GM20000 (cell line): ENCODE measurements at regions not wholly inside any gene's neighbourhood (a gene's known extent, or its start where the extent isn't known, plus 50 kb on each side); places are given as distances from the start of the nearest gene placed in this dataset.

Source experiments
- DNase-seq: peaks from one replicate; pipeline ENCODE4 v3.0.0; 2012; ENCODE audit warnings: low spot score
- TF ChIP-seq, protein P1 (sequence below): IDR thresholded peaks from 2 replicates; pipeline ENCODE4 v1.5.1; 2012; ENCODE audit warnings: mild to moderate bottlenecking, control low read depth; ENCODE audit errors: extremely low read depth, missing control alignments

DNA sequence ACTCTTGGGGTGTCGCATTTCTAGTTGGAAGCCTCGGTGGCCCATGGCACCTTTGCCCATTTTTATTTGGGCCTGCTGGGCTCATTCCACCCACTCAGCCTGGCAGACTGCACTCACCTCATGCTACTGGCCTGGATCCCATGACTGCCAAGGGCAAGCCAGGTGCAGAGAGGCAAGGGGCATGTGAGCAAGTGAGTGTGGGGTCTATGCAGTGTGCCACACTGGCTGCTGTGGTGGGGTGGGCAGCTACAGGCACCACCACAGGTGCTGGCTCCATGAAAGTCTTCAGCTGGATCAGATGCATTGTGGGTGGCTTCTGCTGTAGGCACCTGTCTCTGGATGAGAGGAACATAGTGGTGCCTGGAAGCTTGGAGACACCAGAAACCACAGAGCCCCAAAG is 220.8 kb downstream of the POLR1F start:
- DNase-seq: no peak
- TF ChIP-seq, protein P1, sequence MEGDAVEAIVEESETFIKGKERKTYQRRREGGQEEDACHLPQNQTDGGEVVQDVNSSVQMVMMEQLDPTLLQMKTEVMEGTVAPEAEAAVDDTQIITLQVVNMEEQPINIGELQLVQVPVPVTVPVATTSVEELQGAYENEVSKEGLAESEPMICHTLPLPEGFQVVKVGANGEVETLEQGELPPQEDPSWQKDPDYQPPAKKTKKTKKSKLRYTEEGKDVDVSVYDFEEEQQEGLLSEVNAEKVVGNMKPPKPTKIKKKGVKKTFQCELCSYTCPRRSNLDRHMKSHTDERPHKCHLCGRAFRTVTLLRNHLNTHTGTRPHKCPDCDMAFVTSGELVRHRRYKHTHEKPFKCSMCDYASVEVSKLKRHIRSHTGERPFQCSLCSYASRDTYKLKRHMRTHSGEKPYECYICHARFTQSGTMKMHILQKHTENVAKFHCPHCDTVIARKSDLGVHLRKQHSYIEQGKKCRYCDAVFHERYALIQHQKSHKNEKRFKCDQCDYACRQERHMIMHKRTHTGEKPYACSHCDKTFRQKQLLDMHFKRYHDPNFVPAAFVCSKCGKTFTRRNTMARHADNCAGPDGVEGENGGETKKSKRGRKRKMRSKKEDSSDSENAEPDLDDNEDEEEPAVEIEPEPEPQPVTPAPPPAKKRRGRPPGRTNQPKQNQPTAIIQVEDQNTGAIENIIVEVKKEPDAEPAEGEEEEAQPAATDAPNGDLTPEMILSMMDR: no peak

GRCh38 chr7:19482628-19483027 is 226.2 kb downstream of the POLR1F start:
- TF ChIP-seq, protein P1: no peak

DNA sequence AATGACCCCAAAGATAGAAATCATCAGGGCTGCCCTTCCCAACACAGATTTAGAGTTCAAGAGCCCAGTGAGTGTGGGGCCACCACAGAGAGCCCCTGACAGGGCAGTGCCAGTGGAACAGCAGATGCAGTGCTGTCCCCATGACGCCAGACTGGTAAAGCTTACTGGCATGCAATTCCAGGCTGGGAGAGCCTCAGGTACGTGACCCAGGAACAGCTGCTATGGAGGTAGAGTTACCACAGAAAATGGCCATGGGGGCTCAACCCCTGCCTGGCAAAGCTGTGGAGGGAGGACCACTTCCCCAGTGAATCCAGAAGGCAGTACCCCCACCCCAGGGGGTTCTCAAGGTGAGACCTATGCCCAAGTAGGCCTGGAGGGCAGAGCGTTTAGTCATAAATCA is 228.5 kb downstream of the POLR1F start:
- no peak for DNase-seq
- TF ChIP-seq, protein P1: no peak

More at GRCh38 chr7:19482628-19483027, 226.2 kb downstream of the POLR1F start:
- DNase-seq: no peak

DNA sequence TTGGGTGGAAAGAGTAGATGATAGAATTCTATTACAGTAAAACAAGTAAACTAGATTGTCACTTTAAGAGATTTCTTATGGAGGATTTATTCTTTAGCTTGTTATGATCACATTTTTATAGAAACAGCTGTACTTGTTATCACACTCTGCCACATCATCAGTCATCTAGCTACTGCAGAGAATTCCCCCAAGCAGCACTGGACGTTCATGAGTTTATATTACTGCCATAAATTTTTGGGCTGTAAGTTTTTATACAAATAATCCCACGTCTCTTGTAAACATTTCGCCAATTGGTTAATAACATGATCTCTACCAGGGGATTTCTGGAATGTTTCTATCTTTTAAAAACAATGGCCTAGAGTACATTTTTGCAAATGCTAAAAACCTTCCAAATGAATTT is 238.8 kb downstream of the POLR1F start:
- TF ChIP-seq, protein P1: no peak
- DNase-seq: no peak

DNA sequence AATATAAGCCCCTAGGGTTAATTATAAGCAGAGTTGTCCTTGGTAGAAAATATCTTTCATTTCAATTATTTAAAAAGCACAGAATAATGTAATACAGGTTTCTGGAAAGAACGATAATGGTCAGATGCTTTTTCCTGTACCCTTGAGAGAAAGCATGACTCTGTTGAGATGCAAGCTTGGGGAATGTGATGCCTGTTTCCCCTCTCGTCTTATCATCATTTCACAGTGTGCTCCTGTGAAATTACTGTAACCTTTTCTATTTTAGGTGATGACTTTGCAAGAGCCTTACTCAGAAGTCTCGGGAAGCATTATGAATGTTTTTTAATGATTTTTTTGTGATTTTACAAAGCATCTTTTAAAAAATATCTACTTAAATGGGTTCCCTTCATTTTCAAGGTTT is 243.0 kb downstream of the POLR1F start:
- TF ChIP-seq, protein P1: no peak
- no peak for DNase-seq

DNA sequence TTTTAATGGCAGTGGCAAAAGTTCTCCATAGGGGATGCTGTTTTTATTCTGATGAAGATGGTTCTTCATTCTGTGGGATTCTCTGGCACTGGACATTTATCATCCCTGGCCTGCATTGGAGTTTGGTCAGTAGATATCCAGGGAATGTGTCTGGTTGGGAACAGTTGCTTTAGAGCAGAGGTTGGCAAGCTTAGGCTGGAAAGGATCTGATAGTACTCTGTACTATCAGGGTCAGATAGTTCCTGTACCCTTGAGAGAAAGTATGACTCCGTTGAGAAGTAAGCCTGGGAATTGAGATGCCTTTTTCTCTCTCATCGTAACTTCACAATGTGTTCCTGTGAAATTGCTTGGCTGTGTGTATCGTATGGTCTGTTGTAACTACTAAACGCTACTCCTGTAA is 244.1 kb downstream of the POLR1F start:
- DNase-seq: no peak
- TF ChIP-seq, protein P1: no peak

DNA sequence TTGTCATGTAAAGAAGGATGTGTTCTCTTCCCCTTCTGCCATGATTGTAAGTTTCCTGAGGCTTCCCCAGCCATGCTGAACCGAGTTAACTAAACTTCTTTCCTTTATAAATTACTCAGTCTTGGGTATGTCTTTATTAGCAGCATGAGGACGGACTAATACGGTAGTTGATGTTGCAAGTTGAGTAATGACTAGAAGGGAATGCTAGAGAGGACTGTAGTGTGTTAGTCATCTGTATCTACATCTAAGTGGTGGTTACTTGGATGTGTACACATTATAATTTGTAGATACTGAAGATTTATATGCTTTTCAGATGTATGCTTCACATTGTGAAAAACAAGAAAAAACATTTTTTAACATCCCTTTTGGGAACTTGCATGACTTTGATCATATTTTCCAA is 244.6 kb downstream of the POLR1F start:
- DNase-seq: no peak
- TF ChIP-seq, protein P1: no peak
